ENCODE measurements at regions not wholly inside any gene's neighbourhood (a gene's known extent, or its start where the extent isn't known, plus 50 kb on each side); places are given as distances from the start of the nearest gene placed in this dataset.
A peak's percentile ranks its signal among the peaks of the same experiment; 100 is the strongest.

- TF ChIP-seq ZNF274 (IDR thresholded peaks at IDR 0.05; ENCODE audit: low read depth, low read length) (no peak), SUZ12 (IDR thresholded peaks at IDR 0.05; ENCODE audit: extremely low read depth, insufficient read depth, insufficient read length) (no peak), YY1 (IDR thresholded peaks at IDR 0.05; ENCODE audit: insufficient read depth, insufficient read length) (no peak)
- no peak overlapping the region for H3K4me3 ChIP-seq (ENCODE audit: insufficient read length, low read depth)
Measured at GRCh38 chr14:26097852-26098251, 500.0 kb downstream of the NOVA1 start.

GRCh38 chr14:26088275-26088674, 509.6 kb downstream of the NOVA1 start:
- Histone ChIP-seq H3K27me3 (ENCODE audit: insufficient read depth, insufficient read length) (peaks cover 3% of the 10 kb centered on the region), H3K36me3 (ENCODE audit: insufficient read depth, insufficient read length, low read length) (no peaks in the 10 kb centered on the region), H3K9me3 (ENCODE audit: insufficient read depth, low read length) (no peaks in the 10 kb centered on the region; the same call in 1 of the 2 replicates), H3K9ac (ENCODE audit: insufficient read length, low read depth) (no peak overlapping the region), H3K4me3 (ENCODE audit: insufficient read length, low read depth) (no peak overlapping the region), H3K4me1 (ENCODE audit: insufficient read depth, insufficient read length) (no peaks in the 10 kb centered on the region)
- no peak for TF ChIP-seq SUZ12 (IDR thresholded peaks at IDR 0.05; ENCODE audit: extremely low read depth, insufficient read depth, insufficient read length)
- no peak for TF ChIP-seq ZNF274 (IDR thresholded peaks at IDR 0.05; ENCODE audit: low read depth, low read length)
- DNase-seq (ENCODE audit: low read depth, low spot score), result peak; percentile 71

More at GRCh38 chr14:26097852-26098251, 500.0 kb downstream of the NOVA1 start:
- no peaks in the 10 kb centered on the region for H3K9me3 ChIP-seq (ENCODE audit: insufficient read depth, low read length)
- H3K9ac ChIP-seq (ENCODE audit: insufficient read length, low read depth), result no peak overlapping the region
- H3K4me1 ChIP-seq (ENCODE audit: insufficient read depth, insufficient read length), result no peaks in the 10 kb centered on the region
- no peaks in the 10 kb centered on the region for H3K36me3 ChIP-seq (ENCODE audit: insufficient read depth, insufficient read length, low read length)
- DNase-seq (ENCODE audit: low read depth, low spot score), result no peak
- H3K27me3 ChIP-seq (ENCODE audit: insufficient read depth, insufficient read length), result no peaks in the 10 kb centered on the region

- Histone ChIP-seq H3K36me3 (ENCODE audit: insufficient read depth, insufficient read length, low read length) (no peaks in the 10 kb centered on the region), H3K4me1 (ENCODE audit: insufficient read depth, insufficient read length) (no peaks in the 10 kb centered on the region), H3K9me3 (ENCODE audit: insufficient read depth, low read length) (no peaks in the 10 kb centered on the region), H3K27me3 (ENCODE audit: insufficient read depth, insufficient read length) (no peaks in the 10 kb centered on the region), H3K4me3 (ENCODE audit: insufficient read length, low read depth) (no peak overlapping the region), H3K9ac (ENCODE audit: insufficient read length, low read depth) (no peak overlapping the region)
- no peak for DNase-seq (ENCODE audit: low read depth, low spot score)
- TF ChIP-seq ZNF274 (IDR thresholded peaks at IDR 0.05; ENCODE audit: low read depth, low read length), result no peak
- no peak for TF ChIP-seq YY1 (IDR thresholded peaks at IDR 0.05; ENCODE audit: insufficient read depth, insufficient read length)
- no peak for TF ChIP-seq SUZ12 (IDR thresholded peaks at IDR 0.05; ENCODE audit: extremely low read depth, insufficient read depth, insufficient read length)
Measured at GRCh38 chr14:26081043-26081442, 516.8 kb downstream of the NOVA1 start.

GRCh38 chr14:26078561-26078960, 519.3 kb downstream of the NOVA1 start:
- Histone ChIP-seq H3K27me3 (ENCODE audit: insufficient read depth, insufficient read length) (no peaks in the 10 kb centered on the region), H3K9ac (ENCODE audit: insufficient read length, low read depth) (no peak overlapping the region), H3K36me3 (ENCODE audit: insufficient read depth, insufficient read length, low read length) (no peaks in the 10 kb centered on the region), H3K9me3 (ENCODE audit: insufficient read depth, low read length) (no peaks in the 10 kb centered on the region), H3K4me3 (ENCODE audit: insufficient read length, low read depth) (no peak overlapping the region), H3K4me1 (ENCODE audit: insufficient read depth, insufficient read length) (no peaks in the 10 kb centered on the region)
- no peak for TF ChIP-seq SUZ12 (IDR thresholded peaks at IDR 0.05; ENCODE audit: extremely low read depth, insufficient read depth, insufficient read length)
- TF ChIP-seq ZNF274 (IDR thresholded peaks at IDR 0.05; ENCODE audit: low read depth, low read length), result no peak
- TF ChIP-seq YY1 (IDR thresholded peaks at IDR 0.05; ENCODE audit: insufficient read depth, insufficient read length), result no peak
- no peak for DNase-seq (ENCODE audit: low read depth, low spot score)

- no peak for DNase-seq (ENCODE audit: low read depth, low spot score)
- TF ChIP-seq YY1 (IDR thresholded peaks at IDR 0.05; ENCODE audit: insufficient read depth, insufficient read length) (no peak), SUZ12 (IDR thresholded peaks at IDR 0.05; ENCODE audit: extremely low read depth, insufficient read depth, insufficient read length) (no peak), ZNF274 (IDR thresholded peaks at IDR 0.05; ENCODE audit: low read depth, low read length) (no peak)
- Histone ChIP-seq H3K4me3 (ENCODE audit: insufficient read length, low read depth) (no peak overlapping the region), H3K9ac (ENCODE audit: insufficient read length, low read depth) (no peak overlapping the region), H3K36me3 (ENCODE audit: insufficient read depth, insufficient read length, low read length) (no peaks in the 10 kb centered on the region), H3K4me1 (ENCODE audit: insufficient read depth, insufficient read length) (no peaks in the 10 kb centered on the region), H3K9me3 (ENCODE audit: insufficient read depth, low read length) (no peaks in the 10 kb centered on the region), H3K27me3 (ENCODE audit: insufficient read depth, insufficient read length) (no peaks in the 10 kb centered on the region)
Measured at GRCh38 chr14:26074892-26075291, 522.9 kb downstream of the NOVA1 start.

- no peaks in the 10 kb centered on the region for H3K4me1 ChIP-seq (ENCODE audit: insufficient read depth, insufficient read length)
- TF ChIP-seq SUZ12 (IDR thresholded peaks at IDR 0.05; ENCODE audit: extremely low read depth, insufficient read depth, insufficient read length), result no peak
- TF ChIP-seq ZNF274 (IDR thresholded peaks at IDR 0.05; ENCODE audit: low read depth, low read length), result no peak
- TF ChIP-seq YY1 (IDR thresholded peaks at IDR 0.05; ENCODE audit: insufficient read depth, insufficient read length), result no peak
Measured at GRCh38 chr14:26070443-26070842, 527.4 kb downstream of the NOVA1 start.

GRCh38 chr14:26067786-26068459, 529.9 kb downstream of the NOVA1 start:
- no peak overlapping the region for H3K9ac ChIP-seq (ENCODE audit: insufficient read length, low read depth)
- no peaks in the 10 kb centered on the region for H3K36me3 ChIP-seq (ENCODE audit: insufficient read depth, insufficient read length, low read length)
- no peak for TF ChIP-seq SUZ12 (IDR thresholded peaks at IDR 0.05; ENCODE audit: extremely low read depth, insufficient read depth, insufficient read length)
- no peak for TF ChIP-seq ZNF274 (IDR thresholded peaks at IDR 0.05; ENCODE audit: low read depth, low read length)
- no peak for TF ChIP-seq YY1 (IDR thresholded peaks at IDR 0.05; ENCODE audit: insufficient read depth, insufficient read length)
- H3K4me3 ChIP-seq (ENCODE audit: insufficient read length, low read depth), result no peak overlapping the region
- no peaks in the 10 kb centered on the region for H3K4me1 ChIP-seq (ENCODE audit: insufficient read depth, insufficient read length)
- no peaks in the 10 kb centered on the region for H3K9me3 ChIP-seq (ENCODE audit: insufficient read depth, low read length)
- H3K27me3 ChIP-seq (ENCODE audit: insufficient read depth, insufficient read length), result no peaks in the 10 kb centered on the region
- DNase-seq (ENCODE audit: low read depth, low spot score), result no peak

More at GRCh38 chr14:26070443-26070842, 527.4 kb downstream of the NOVA1 start:
- no peak for DNase-seq (ENCODE audit: low read depth, low spot score)
- Histone ChIP-seq H3K4me3 (ENCODE audit: insufficient read length, low read depth) (no peak overlapping the region), H3K36me3 (ENCODE audit: insufficient read depth, insufficient read length, low read length) (no peaks in the 10 kb centered on the region), H3K9ac (ENCODE audit: insufficient read length, low read depth) (no peak overlapping the region), H3K9me3 (ENCODE audit: insufficient read depth, low read length) (no peaks in the 10 kb centered on the region), H3K27me3 (ENCODE audit: insufficient read depth, insufficient read length) (no peaks in the 10 kb centered on the region)
